ENCODE measurements at regions not wholly inside any gene's neighbourhood (a gene's known extent, or its start where the extent isn't known, plus 50 kb on each side); places are given as distances from the start of the nearest gene placed in this dataset.

GRCh38 chr14:97153527-97153926 lies 356.3 kb downstream of the VRK1 start:
- no peak for TF ChIP-seq ZNF830 (tag by site-specific recombination; IDR thresholded peaks at IDR 0.05; ENCODE audit: low read depth)
- no peak for TF ChIP-seq CTCF (tag by site-specific recombination; IDR thresholded peaks at IDR 0.05)
- no peak for TF ChIP-seq MEIS1 (CRISPR knock-in tag; IDR thresholded peaks at IDR 0.05; ENCODE audit: borderline replicate concordance)
